Keratinocyte (primary cell): ENCODE measurements at regions not wholly inside any gene's neighbourhood (a gene's known extent, or its start where the extent isn't known, plus 50 kb on each side); places are given as distances from the start of the nearest gene placed in this dataset.
A peak's percentile ranks its signal among the peaks of the same experiment; 100 is the strongest.

Source experiments
- DNase-seq: peaks from one replicate; pipeline ENCODE4 v3.0.0-alpha.2; 2011; ENCODE audit warnings: low read depth, missing footprints, low spot score
- FAIRE-seq: peaks from 2 replicates; lab custom pipeline; 2011; peaks lifted over from hg19 to GRCh38; lab: Jason Lieb, UNC
- H2AFZ ChIP-seq: 2 replicates; pipeline ENCODE4 v1.6.0; 2012; ENCODE audit warnings: low read length, control low read depth, inconsistent platforms; ENCODE audit not compliant: control insufficient read depth
- H3K27ac ChIP-seq: 2 replicates; pipeline ENCODE4 v1.5.1; 2011; ENCODE audit warnings: low read length; ENCODE audit not compliant: control insufficient read depth, insufficient read depth
- H3K27me3 ChIP-seq: 3 replicates; pipeline ENCODE4 v1.6.0; 2011; ENCODE audit warnings: low read length; ENCODE audit not compliant: control insufficient read depth, insufficient read depth; ENCODE audit errors: extremely low read depth
- H3K36me3 ChIP-seq, 2 experiments: 2 replicates in 1 of 2; 3 replicates in 1 of 2; pipeline ENCODE4 v1.5.1; 2011; ENCODE audit warnings: low read length in 2 of 2, mild to moderate bottlenecking in 1 of 2; ENCODE audit not compliant: control insufficient read depth in 2 of 2, insufficient read depth in 2 of 2; ENCODE audit errors: extremely low read depth in 1 of 2
- H3K4me1 ChIP-seq: 3 replicates; pipeline ENCODE4 v1.5.1; 2011; ENCODE audit warnings: low read length; ENCODE audit not compliant: control insufficient read depth, insufficient read depth; ENCODE audit errors: extremely low read depth
- H3K4me2 ChIP-seq: 3 replicates; pipeline ENCODE4 v1.6.0; 2011; ENCODE audit warnings: low read depth, low read length; ENCODE audit not compliant: control insufficient read depth, insufficient read depth; ENCODE audit errors: extremely low read depth
- H3K4me3 ChIP-seq, 3 experiments: fragments of 200-600 bp in 1 of 3; sonication (generic) in 1 of 3; 2 replicates in 2 of 3; 3 replicates in 1 of 3; pipeline ENCODE4 v1.5.1; 2011 to 2016; ENCODE audit warnings: low read length in 3 of 3, mild to moderate bottlenecking in 3 of 3, control low read depth in 2 of 3, inconsistent platforms in 1 of 3, low read depth in 1 of 3, mixed read lengths in 1 of 3, mixed run types in 1 of 3, moderate library complexity in 1 of 3; ENCODE audit not compliant: control insufficient read depth in 2 of 3, insufficient read depth in 2 of 3; ENCODE audit errors: extremely low read depth in 1 of 3
- H3K79me2 ChIP-seq: 2 replicates; pipeline ENCODE4 v1.6.0; 2012; ENCODE audit warnings: low read length; ENCODE audit not compliant: control insufficient read depth, insufficient read depth
- H3K9ac ChIP-seq: 3 replicates; pipeline ENCODE4 v1.6.0; 2011; ENCODE audit warnings: low read length; ENCODE audit not compliant: control insufficient read depth, insufficient read depth; ENCODE audit errors: extremely low read depth
- H3K9me1 ChIP-seq: 3 replicates; pipeline ENCODE4 v1.6.0; 2011; ENCODE audit warnings: low read length; ENCODE audit not compliant: control insufficient read depth, insufficient read depth; ENCODE audit errors: extremely low read depth
- H3K9me3 ChIP-seq: 2 replicates; pipeline ENCODE4 v1.5.1; 2012; ENCODE audit warnings: low read depth, low read length; ENCODE audit not compliant: control insufficient read depth
- H4K20me1 ChIP-seq: 3 replicates; pipeline ENCODE4 v1.6.0; 2011; ENCODE audit warnings: low read length; ENCODE audit not compliant: control insufficient read depth, insufficient read depth; ENCODE audit errors: extremely low read depth
- EZH2 ChIP-seq: IDR thresholded peaks from one replicate; pipeline ENCODE4 v1.6.1; 2012; ENCODE audit warnings: inconsistent platforms, mild to moderate bottlenecking, low read length, moderate library complexity
- dilution Hi-C: fragments of 300-500 bp; cut with MboI; formaldehyde crosslinking; loops from one replicate; pipeline ENCODE4 v1.7.0; 2020; ENCODE audit warnings: low sequenced_read_pairs; ENCODE audit not compliant: extremely low pct_ligation_motif_present
- TF ChIP-seq, protein P1 (sequence below), 3 experiments: IDR thresholded peaks in 1 of 3; conservative IDR thresholded peaks in 1 of 3; optimal IDR thresholded peaks in 1 of 3; 2 replicates in 2 of 3; 3 replicates in 1 of 3; pipeline versions ENCODE3 to v1.5.1; 2011; ENCODE audit warnings: low read length in 3 of 3, mild to moderate bottlenecking in 3 of 3, moderate library complexity in 2 of 3, control low read depth in 1 of 3, inconsistent platforms in 1 of 3; ENCODE audit not compliant: insufficient read depth in 2 of 3; ENCODE audit errors: extremely low read depth in 1 of 3

DNA sequence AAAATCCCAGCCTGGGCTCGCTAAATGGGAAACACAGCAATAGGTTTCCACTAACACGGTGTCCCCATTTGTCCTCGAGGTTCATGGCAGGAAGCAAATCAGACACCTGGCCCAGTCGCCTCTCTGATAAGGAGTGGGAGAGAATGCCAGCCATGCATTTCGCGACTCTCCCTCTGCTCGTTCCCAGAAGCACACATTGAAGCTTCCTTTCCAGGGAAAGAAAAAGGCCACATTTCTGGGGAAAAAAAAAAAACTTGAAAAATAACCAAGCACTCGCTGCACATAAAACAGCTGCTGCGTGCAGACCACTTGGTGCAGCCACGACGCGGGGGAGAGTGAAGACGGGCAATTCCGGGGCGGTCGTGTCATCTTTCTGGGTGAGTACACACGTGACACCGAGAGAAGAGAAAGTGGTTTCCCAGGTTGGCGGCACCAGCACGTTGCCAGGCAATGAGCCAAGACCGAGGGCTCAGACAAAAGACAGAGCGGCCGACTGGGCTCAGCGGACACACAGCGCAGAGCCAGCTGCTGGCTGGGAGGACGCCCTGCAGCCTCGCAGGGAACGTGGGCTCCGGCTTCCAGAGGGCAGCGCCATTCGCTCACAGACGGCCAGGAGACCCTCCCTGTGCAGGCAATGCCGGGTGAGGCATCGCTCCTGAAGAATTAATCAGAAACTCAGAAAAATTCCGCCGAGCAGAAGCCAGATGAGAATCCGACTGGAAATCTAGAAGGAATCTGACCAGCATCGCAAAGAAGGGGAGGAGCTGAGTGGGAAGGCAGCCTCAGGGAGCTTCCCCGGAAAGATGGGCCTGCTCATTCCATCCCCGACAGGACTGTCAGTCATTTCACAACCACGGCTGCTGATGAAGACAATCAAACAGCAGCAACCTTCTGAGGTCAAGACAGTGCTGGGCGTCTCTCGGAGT is 83.2 kb upstream of the IRS2 start:
- Histone ChIP-seq H3K9ac (no peak overlapping the region), H3K4me2 (peak overlapping the region; percentile 59), H3K9me1 (no peaks in the 10 kb centered on the region), H3K27me3 (no peaks in the 10 kb centered on the region), H3K79me2 (no peaks in the 10 kb centered on the region), H3K4me3 (peak overlapping the region in 1 of 3 experiments; percentile 31), H3K36me3 (no peaks in the 10 kb centered on the region), H3K9me3 (no peaks in the 10 kb centered on the region), H3K27ac (no peak overlapping the region), H2AFZ (peak overlapping the region; percentile 62), H3K4me1 (peaks cover 4% of the 10 kb centered on the region), H4K20me1 (no peaks in the 10 kb centered on the region)
- FAIRE-seq: no peak
- no peak for TF ChIP-seq EZH2
- TF ChIP-seq, protein P1, sequence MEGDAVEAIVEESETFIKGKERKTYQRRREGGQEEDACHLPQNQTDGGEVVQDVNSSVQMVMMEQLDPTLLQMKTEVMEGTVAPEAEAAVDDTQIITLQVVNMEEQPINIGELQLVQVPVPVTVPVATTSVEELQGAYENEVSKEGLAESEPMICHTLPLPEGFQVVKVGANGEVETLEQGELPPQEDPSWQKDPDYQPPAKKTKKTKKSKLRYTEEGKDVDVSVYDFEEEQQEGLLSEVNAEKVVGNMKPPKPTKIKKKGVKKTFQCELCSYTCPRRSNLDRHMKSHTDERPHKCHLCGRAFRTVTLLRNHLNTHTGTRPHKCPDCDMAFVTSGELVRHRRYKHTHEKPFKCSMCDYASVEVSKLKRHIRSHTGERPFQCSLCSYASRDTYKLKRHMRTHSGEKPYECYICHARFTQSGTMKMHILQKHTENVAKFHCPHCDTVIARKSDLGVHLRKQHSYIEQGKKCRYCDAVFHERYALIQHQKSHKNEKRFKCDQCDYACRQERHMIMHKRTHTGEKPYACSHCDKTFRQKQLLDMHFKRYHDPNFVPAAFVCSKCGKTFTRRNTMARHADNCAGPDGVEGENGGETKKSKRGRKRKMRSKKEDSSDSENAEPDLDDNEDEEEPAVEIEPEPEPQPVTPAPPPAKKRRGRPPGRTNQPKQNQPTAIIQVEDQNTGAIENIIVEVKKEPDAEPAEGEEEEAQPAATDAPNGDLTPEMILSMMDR (optimal IDR thresholded peaks at IDR 0.05 in 1 of 3, IDR thresholded peaks at IDR 0.05 in 1 of 3, conservative IDR thresholded peaks at IDR 0.05 in 1 of 3; ENCODE audit: extremely low read depth in 1 of 3, insufficient read depth in 2 of 3, low read length in 3 of 3): peak in 2 of 3 experiments; percentile 29 to 74
- DNase-seq: no peak
- dilution Hi-C loops: no loop called here

DNA sequence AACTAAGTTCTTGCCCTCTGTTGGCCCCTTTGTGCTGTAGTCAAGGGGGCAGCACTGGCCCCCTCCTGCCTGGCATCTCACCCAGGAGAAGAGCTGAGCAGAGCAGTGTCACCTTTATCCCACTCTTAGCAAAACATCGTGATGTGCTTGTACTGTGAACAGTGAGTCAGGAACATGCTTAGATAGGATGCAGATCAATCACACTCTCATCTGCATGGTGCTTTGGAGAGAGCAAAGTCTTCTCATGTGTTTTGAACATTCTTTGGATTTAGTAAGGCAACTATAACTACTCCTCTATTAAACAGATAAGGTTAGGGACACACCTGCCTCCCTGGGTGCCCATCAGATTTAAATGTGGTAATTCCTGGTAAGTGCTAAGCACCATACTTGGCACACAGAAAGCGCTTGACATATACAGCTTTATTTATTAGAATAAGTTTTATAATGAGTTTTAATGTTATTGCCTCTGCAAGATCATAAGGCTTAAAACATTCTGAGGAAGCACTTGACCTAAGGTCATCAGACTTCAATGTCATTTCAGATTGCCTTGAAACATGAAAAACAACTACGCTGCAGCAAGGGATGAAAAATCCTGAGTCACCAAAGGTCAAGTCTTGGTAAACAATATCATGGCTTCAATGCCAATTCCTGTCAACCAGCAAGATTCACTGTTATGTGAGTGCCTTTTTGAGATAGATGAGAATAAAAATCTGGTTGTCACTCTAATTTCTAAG is 82.4 kb upstream of the IRS2 start:
- Histone ChIP-seq H3K9ac (no peak overlapping the region), H3K79me2 (no peaks in the 10 kb centered on the region), H3K4me3 (no peak overlapping the region), H3K36me3 (no peaks in the 10 kb centered on the region), H3K9me3 (no peaks in the 10 kb centered on the region), H3K4me2 (peak overlapping the region; percentile 59), H4K20me1 (no peaks in the 10 kb centered on the region), H3K4me1 (peaks cover 4% of the 10 kb centered on the region), H2AFZ (no peak overlapping the region), H3K27me3 (no peaks in the 10 kb centered on the region), H3K9me1 (no peaks in the 10 kb centered on the region), H3K27ac (no peak overlapping the region)
- no peak for DNase-seq
- dilution Hi-C loops: no loop called here
- TF ChIP-seq, protein P1 (optimal IDR thresholded peaks at IDR 0.05 in 1 of 3, IDR thresholded peaks at IDR 0.05 in 1 of 3, conservative IDR thresholded peaks at IDR 0.05 in 1 of 3; ENCODE audit: extremely low read depth in 1 of 3, insufficient read depth in 2 of 3, low read length in 3 of 3): no peak
- FAIRE-seq: no peak
